B cell (primary cell): ENCODE measurements at regions not wholly inside any gene's neighbourhood (a gene's known extent, or its start where the extent isn't known, plus 50 kb on each side); places are given as distances from the start of the nearest gene placed in this dataset.

Source experiments
- ATAC-seq: fragments of 200-7000 bp; cut with Tn5 transposase; one replicate; pipeline ENCODE4 v1.10.0; 2021; ENCODE audit warnings: low read depth, mild to moderate bottlenecking, moderate number of reproducible peaks, moderate library complexity
- CTCF ChIA-PET: fragments of 350-600 bp; sonication (Branson Sonifier 250); formaldehyde crosslinking; loops from one replicate; lab custom pipeline; 2021; ENCODE audit warnings: antibody characterized with exemption, inconsistent platforms; lab: Charles Lee
- POLR2A ChIA-PET: fragments of 350-600 bp; sonication (Branson Sonifier 250); formaldehyde crosslinking; loops from one replicate; lab custom pipeline; 2021; ENCODE audit warnings: antibody characterized with exemption; lab: Charles Lee
- DNase-seq: peaks from one replicate; pipeline ENCODE4 v3.0.0; 2013
- H2AFZ ChIP-seq: 2 replicates; pipeline ENCODE4 v1.6.1; 2012; ENCODE audit warnings: mild to moderate bottlenecking, low read depth, low read length; ENCODE audit not compliant: insufficient read depth, poor library complexity, severe bottlenecking
- H3K27ac ChIP-seq, 2 donors: 1 replicate in 1 of 2; 2 replicates in 1 of 2; pipeline ENCODE4 v1.5.1; 2012 to 2013; ENCODE audit warnings: low read length in 2 of 2, mild to moderate bottlenecking in 2 of 2, moderate library complexity in 1 of 2
- H3K27me3 ChIP-seq, 4 experiments: fragments of 200-600 bp in 1 of 4; sonication (generic) in 1 of 4; replicated peaks in 1 of 4; 1 replicate in 2 of 4; 2 replicates in 2 of 4; pipeline versions ENCODE4 v1.6.1 to v1.7.0; 2013 to 2016; ENCODE audit warnings: low read length in 3 of 4, mild to moderate bottlenecking in 2 of 4, mixed read lengths in 1 of 4, moderate library complexity in 1 of 4; ENCODE audit not compliant: insufficient read depth in 4 of 4, control insufficient read depth in 3 of 4; ENCODE audit errors: control extremely low read depth in 1 of 4
- H3K36me3 ChIP-seq, 2 experiments: replicated peaks in 1 of 2; 1 replicate in 1 of 2; 2 replicates in 1 of 2; pipeline versions ENCODE4 v1.6.1 to v1.7.1; 2013; ENCODE audit warnings: low read length in 1 of 2; ENCODE audit not compliant: insufficient read depth in 2 of 2, control insufficient read depth in 1 of 2; ENCODE audit errors: control extremely low read depth in 1 of 2, extremely low read depth in 1 of 2
- H3K4me1 ChIP-seq, 2 donors: fragments of 200-600 bp in 1 of 2; sonication (generic) in 1 of 2; 1 replicate in 1 of 2; 2 replicates in 1 of 2; pipeline versions ENCODE4 v1.5.1 to v1.6.1; 2013 to 2017; ENCODE audit warnings: low read length in 2 of 2; ENCODE audit not compliant: control insufficient read depth in 2 of 2, insufficient read depth in 2 of 2
- H3K4me2 ChIP-seq: replicated peaks from 2 replicates; pipeline ENCODE3; 2012; ENCODE audit warnings: mild to moderate bottlenecking, low read depth, low read length; ENCODE audit not compliant: poor library complexity, severe bottlenecking
- H3K4me3 ChIP-seq, 5 experiments: fragments of 200-600 bp in 1 of 5; sonication (generic) in 1 of 5; 1 replicate in 3 of 5; 2 replicates in 2 of 5; pipeline versions ENCODE4 v1.5.1 to v1.7.0; 2011 to 2016; ENCODE audit warnings: low read length in 4 of 5, mild to moderate bottlenecking in 4 of 5, low read depth in 2 of 5, control low read depth in 1 of 5, moderate library complexity in 1 of 5; ENCODE audit not compliant: insufficient read depth in 1 of 5; ENCODE audit errors: control extremely low read depth in 1 of 5, extremely low read depth in 1 of 5
- H3K79me2 ChIP-seq: fragments of 200-600 bp; sonication (generic); one replicate; pipeline ENCODE4 v1.6.0; 2016; ENCODE audit warnings: low read length; ENCODE audit not compliant: control insufficient read depth, insufficient read depth
- H3K9ac ChIP-seq: fragments of 200-600 bp; sonication (generic); 2 replicates; pipeline ENCODE4 v1.6.1; 2017; ENCODE audit warnings: mild to moderate bottlenecking, low read length, moderate library complexity
- H3K9me3 ChIP-seq, 3 donors: one replicate each; pipeline versions ENCODE4 v1.6.1 to v1.7.1; 2013; ENCODE audit warnings: low read length in 2 of 3; ENCODE audit not compliant: control insufficient read depth in 2 of 3, insufficient read depth in 1 of 3; ENCODE audit errors: control extremely low read depth in 1 of 3
- H4K20me1 ChIP-seq: 2 replicates; pipeline ENCODE4 v1.6.0; 2012; ENCODE audit warnings: mild to moderate bottlenecking, low read length; ENCODE audit not compliant: insufficient read depth, control insufficient read depth, poor library complexity, severe bottlenecking
- H3K27ac Mint-ChIP-seq: one replicate; pipeline ENCODE4 v1.8.0; 2021; ENCODE audit warnings: mixed read lengths
- H3K27me3 Mint-ChIP-seq: one replicate; pipeline ENCODE4 v1.8.0; 2021; ENCODE audit warnings: mixed read lengths
- H3K4me1 Mint-ChIP-seq: one replicate; pipeline ENCODE4 v1.8.0; 2021; ENCODE audit warnings: mixed read lengths
- H3K4me3 Mint-ChIP-seq: one replicate; pipeline ENCODE4 v1.8.0; 2021; ENCODE audit warnings: mixed read lengths
- H3K9me3 Mint-ChIP-seq: one replicate; pipeline ENCODE4 v1.8.0; 2022; ENCODE audit warnings: mixed read lengths; ENCODE audit not compliant: insufficient read depth
- CTCF ChIP-seq: fragments of 200-600 bp; IDR thresholded peaks from one replicate; pipeline ENCODE4 v1.8.0; 2022; ENCODE audit warnings: antibody characterized with exemption, mild to moderate bottlenecking
- EZH2 ChIP-seq: IDR thresholded peaks from 2 replicates; pipeline ENCODE4 v1.6.1; 2012; ENCODE audit warnings: borderline replicate concordance, low read depth, mild to moderate bottlenecking, moderate library complexity, low read length; ENCODE audit not compliant: insufficient read depth, poor library complexity, severe bottlenecking
- WGBS: methylation state at CpG from one replicate; pipeline ENCODE4 v1.1.5; 2013; ENCODE audit warnings: missing lambda C conversion rate; ENCODE audit not compliant: insufficient coverage; 5-methylcytosine and 5-hydroxymethylcytosine counted together
- intact Hi-C: fragments of 100-400 bp; cut with micrococcal nuclease; formaldehyde crosslinking; loops from one replicate; pipeline ENCODE4 v1.10.0; 2022

- TF ChIP-seq CTCF: no peak
- TF ChIP-seq EZH2: no peak
- no peaks in the 10 kb centered on the region for H3K27me3 ChIP-seq
- no peak overlapping the region for H2AFZ ChIP-seq
- H3K9me3 Mint-ChIP-seq: no peaks in the 10 kb centered on the region
- H3K9me3 ChIP-seq: no peaks in the 10 kb centered on the region
- peaks cover 7% of the 10 kb centered on the region for H3K27me3 Mint-ChIP-seq
- ChIA-PET CTCF (no interaction called here), POLR2A (no interaction called here)
- H3K36me3 ChIP-seq: no peaks in the 10 kb centered on the region
- no peak overlapping the region for H3K4me2 ChIP-seq
- no peak overlapping the region for H3K4me3 ChIP-seq
- no peaks in the 10 kb centered on the region for H4K20me1 ChIP-seq
- no peak overlapping the region for H3K4me3 Mint-ChIP-seq
- no peaks in the 10 kb centered on the region for H3K79me2 ChIP-seq
- no peak overlapping the region for H3K27ac ChIP-seq
- 86% methylated on average over 3 of the region's 4 CpGs for WGBS
- DNase-seq (no peak), ATAC-seq (no peak)
- no peaks in the 10 kb centered on the region for H3K4me1 ChIP-seq
- intact Hi-C loops: no loop called here
- no peak overlapping the region for H3K9ac ChIP-seq
- no peak overlapping the region for H3K27ac Mint-ChIP-seq
- H3K4me1 Mint-ChIP-seq: no peaks in the 10 kb centered on the region
These were observed 549.9 kb downstream of the PTPRU start for GRCh38 chr1:29786195-29786594.

DNA sequence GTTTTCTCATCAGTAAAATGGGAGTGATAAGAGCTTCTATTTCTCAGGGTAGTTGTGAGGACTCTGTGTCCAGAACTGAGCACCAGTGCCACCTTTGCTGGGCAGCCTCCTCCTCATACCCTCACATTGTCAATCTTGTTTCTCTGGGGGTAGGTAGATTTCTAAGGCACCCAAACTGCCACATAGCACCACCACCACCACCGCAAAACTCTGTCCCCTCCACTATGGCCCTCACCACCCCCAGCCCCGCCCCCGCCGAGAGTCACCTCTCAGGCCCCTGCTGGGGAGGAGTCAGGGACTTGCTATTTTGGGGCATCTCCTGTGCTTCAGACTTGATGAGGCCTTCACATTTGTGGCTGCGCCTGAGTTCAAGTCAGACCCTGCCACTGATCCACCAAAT is 549.2 kb downstream of the PTPRU start:
- TF ChIP-seq CTCF (no peak), EZH2 (no peak)

More for the DNA sequence above, 549.2 kb downstream of the PTPRU start:
- H3K9ac ChIP-seq: no peak overlapping the region
- Mint-ChIP-seq H3K27ac (no peak overlapping the region), H3K27me3 (peaks cover 6% of the 10 kb centered on the region), H3K4me3 (no peak overlapping the region), H3K9me3 (no peaks in the 10 kb centered on the region), H3K4me1 (no peaks in the 10 kb centered on the region)
- H4K20me1 ChIP-seq: no peaks in the 10 kb centered on the region
- H3K79me2 ChIP-seq: no peaks in the 10 kb centered on the region
- intact Hi-C loops: no loop called here
- no peak overlapping the region for H3K4me2 ChIP-seq
- H3K36me3 ChIP-seq: no peaks in the 10 kb centered on the region
- DNase-seq (no peak), ATAC-seq (no peak)
- no peaks in the 10 kb centered on the region for H3K9me3 ChIP-seq
- no peak overlapping the region for H2AFZ ChIP-seq
- H3K27me3 ChIP-seq: no peaks in the 10 kb centered on the region
- no peaks in the 10 kb centered on the region for H3K4me1 ChIP-seq
- WGBS: 95% methylated on average over 4 of the region's 5 CpGs
- ChIA-PET CTCF (no interaction called here), POLR2A (no interaction called here)
- no peak overlapping the region for H3K4me3 ChIP-seq
- H3K27ac ChIP-seq: no peak overlapping the region
